HG02970 (cell line): ENCODE measurements at regions not wholly inside any gene's neighbourhood (a gene's known extent, or its start where the extent isn't known, plus 50 kb on each side); places are given as distances from the start of the nearest gene placed in this dataset.

Source experiments
- ATAC-seq: cut with Tn5 transposase; IDR thresholded peaks from one replicate; pipeline ENCODE4 v1.9.1; 2021; ENCODE audit warnings: mild to moderate bottlenecking, moderate library complexity, moderate number of reproducible peaks; ENCODE audit not compliant: unreplicated experiment, low FRiP score

DNA sequence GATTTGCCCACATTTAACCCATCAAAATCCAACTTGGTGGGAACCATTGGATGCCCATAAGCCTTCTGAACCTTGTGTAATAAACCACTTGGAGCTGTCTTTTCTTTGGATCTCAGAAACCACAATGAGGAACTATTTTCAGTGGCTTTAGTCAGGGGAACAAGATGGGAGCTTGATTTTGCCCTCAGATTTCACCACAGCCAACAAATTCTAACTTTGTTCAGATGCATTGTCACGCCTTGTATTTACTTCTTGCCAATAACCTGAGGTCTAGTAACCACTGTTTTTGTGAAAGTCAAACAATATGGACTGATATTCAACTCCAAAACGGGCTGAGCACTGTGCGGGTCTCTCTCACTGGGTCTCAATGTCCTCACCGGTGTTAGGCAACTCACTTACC, 508.2 kb downstream of the TNS1 start:
- no peak for ATAC-seq

DNA sequence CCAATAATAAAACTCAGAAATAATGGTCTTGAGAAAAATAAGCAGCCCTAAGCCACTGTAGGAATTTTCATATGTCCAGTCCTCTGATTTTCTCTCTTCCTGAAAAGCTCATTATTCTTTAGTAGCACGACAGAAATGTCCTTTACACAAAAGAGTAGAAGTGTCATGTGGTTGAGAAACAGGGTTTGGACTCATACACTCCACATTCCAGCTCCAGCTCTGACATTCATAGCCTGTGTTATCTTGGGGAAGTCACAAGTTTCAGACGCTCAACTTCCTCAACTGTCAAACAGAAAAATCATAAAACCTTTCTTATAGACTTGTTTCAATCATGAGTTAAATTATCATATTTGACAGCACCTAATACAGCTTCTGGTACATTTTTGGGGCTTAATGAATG, 511.5 kb downstream of the TNS1 start:
- no peak for ATAC-seq

- ATAC-seq: no peak
Observed at GRCh38 chr2:217489145-217489960, 513.4 kb downstream of the TNS1 start.

DNA sequence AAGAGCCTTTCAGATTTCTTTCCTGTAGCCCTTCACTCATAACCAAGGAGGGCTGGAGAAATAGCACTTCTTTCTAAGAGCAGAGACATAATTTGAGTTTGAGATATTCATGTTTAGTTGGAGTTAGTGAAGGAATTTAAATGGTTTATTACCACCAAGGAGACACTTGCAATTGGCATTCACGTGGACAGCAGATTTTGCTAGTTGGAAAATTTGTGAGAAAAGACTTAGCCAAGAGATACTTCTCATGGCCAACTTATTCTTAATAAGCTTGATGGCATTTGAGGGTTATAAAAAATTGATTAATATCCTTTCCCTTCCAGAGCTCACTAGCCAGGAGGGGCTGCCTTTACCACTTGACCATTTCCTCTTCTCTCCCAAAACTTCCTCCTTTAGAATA, 518.7 kb downstream of the TNS1 start:
- ATAC-seq: no peak

GRCh38 chr2:217482056-217482710, 520.6 kb downstream of the TNS1 start:
- ATAC-seq: no peak

DNA sequence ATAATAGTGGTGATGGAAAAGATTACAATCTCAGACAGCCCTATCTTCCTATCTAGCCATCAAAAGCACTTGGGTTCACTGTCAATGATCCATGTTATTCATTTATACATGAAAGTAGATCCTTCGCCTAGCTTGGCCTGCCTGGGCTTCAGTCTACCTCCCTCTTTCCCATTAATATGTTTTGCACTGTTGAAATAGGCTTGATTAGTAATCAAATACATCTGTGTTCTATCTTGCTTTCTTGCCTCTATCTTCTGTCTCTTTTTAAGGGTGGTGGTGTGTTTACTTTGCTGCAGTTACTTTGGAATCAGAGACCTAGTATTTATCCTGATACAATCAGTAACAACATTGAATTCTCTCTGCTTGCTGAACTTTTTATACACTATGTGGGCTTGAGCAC, 521.2 kb downstream of the TNS1 start:
- ATAC-seq: no peak

- ATAC-seq: no peak
Observed at GRCh38 chr2:217479566-217479965, 523.2 kb downstream of the TNS1 start.

- no peak for ATAC-seq
Observed at GRCh38 chr2:217478831-217479455, 523.9 kb downstream of the TNS1 start.

- ATAC-seq: no peak
Observed at GRCh38 chr2:217477583-217477982, 525.2 kb downstream of the TNS1 start.

DNA sequence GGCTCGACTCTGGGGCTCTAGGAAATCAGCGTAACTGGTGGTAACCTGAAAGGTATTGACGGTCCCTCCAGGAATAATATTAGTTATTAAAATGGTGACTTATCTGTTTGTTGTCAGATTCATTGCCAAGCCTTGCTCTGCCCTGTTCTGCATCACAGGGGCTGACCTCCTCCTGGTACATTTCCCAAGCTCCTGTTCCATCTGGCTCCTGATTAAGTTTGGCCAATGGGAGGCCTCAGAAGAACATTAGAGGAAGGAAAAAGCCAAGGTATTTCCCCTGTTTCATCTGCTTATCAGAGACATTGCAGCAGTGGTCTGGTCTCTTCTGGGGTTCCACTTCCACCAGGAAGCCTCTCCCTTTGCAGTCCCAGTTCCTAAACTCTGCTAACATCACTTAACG, 527.0 kb downstream of the TNS1 start:
- ATAC-seq: no peak

- ATAC-seq: no peak
Observed at GRCh38 chr2:217475101-217475500, 527.7 kb downstream of the TNS1 start.

DNA sequence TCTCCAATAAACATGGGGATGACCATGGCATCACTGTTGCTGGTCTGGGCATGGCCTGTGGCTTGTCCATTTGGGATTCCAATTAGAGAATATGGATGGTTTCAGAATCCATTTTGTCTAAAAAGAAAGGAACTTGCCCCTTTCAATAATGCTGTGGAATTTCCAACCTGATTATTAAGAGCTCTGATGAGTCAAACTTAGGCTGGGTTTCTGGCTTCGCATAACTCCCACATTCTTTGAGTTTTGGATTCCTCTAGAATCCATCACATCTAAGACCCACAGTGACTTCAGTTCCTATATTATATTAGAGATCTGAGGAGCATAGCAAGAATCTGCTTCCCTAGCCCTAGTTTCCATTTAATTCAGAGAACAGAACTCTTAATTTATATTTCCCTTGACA, 531.5 kb downstream of the TNS1 start:
- ATAC-seq: no peak

- no peak for ATAC-seq
Observed at GRCh38 chr2:217469203-217469810, 533.5 kb downstream of the TNS1 start.

- ATAC-seq: no peak
Observed at GRCh38 chr2:217468042-217468830, 534.6 kb downstream of the TNS1 start.

- ATAC-seq: no peak
Observed at GRCh38 chr2:217467331-217467730, 535.5 kb downstream of the TNS1 start.

- no peak for ATAC-seq
Observed at GRCh38 chr2:217466805-217467204, 536.0 kb downstream of the TNS1 start.

GRCh38 chr2:217466104-217466503, 536.7 kb downstream of the TNS1 start:
- no peak for ATAC-seq

DNA sequence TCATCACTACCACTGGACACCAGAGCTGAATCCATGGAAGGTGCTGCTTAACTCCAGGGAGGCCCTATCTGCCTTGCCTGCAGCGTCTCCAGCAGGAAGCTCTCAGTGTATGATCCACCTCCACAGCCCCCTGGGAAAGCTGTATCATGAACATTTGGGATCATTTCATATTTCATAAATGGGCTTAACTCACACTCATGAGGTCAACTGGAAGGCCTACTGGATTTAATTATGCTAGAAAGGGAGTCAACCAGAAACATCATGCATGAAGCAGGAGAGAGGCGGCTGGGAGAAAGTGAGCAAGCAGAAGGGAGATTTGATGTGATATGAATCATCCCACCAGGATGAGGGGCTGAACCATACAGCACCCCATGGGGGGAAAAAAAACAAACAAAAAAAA, 537.7 kb downstream of the TNS1 start:
- no peak for ATAC-seq

GRCh38 chr2:217463402-217464075, 539.3 kb downstream of the TNS1 start:
- ATAC-seq: no peak

DNA sequence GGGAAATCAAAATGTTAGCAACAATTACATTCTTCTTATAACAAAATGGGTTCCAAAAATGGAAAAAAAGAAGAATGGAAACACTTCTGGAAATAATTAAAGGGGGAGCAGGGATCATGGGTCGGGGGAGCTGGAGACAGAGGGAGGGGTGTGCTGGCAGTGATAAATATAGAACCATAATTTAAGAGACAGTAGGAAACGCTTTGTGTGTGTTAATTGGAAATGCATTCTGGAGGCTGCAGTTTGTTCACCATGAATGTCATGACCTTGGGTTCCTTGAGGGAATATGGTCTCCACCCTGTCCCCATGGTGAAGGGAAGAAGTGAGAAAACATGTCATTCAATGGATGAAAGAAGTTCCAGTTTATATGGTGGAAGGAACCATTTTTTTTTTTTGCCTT, 540.7 kb downstream of the TNS1 start:
- no peak for ATAC-seq
